ENCODE measurements at regions not wholly inside any gene's neighbourhood (a gene's known extent, or its start where the extent isn't known, plus 50 kb on each side); places are given as distances from the start of the nearest gene placed in this dataset.
A peak's percentile ranks its signal among the peaks of the same experiment; 100 is the strongest.

DNA sequence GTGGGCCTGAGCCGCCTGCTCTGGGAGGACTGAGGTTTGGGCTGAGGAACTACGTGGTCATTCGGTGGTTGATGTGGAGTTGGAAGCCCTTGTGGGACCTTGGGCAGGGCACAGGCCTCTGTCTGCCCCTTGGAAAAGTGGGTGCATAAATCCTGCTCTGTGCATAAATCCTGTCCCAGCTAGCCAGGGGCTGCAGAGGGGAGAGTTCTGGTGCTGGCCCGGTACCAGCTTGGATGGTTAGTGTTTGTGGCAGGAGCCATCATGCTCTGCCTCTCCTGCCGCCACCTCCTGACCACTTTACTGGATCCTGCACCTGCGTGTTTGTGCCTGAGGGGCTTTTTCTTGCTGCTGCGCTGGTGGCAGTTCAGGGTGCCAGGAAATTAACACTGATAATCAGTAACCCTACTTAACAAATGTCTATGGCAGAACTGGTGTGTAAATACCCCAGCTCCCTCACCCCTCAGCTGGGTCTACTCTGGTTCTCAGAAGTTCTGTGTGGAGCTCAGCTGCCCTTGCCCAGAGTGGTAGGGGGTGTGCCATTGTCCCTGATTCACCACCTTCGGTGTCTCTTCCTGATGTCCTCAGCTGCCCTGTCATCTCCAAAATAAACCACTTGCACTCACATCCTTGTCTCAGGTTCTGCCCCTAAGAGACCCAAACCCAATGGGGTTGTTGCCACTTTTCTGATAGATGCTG, 156.8 kb downstream of the GLI2 start:
- no peak for DNase-seq (ENCODE audit: low read depth in 1 of 2, low spot score in 1 of 2)
- TF ChIP-seq ZFP36 (IDR thresholded peaks at IDR 0.05; ENCODE audit: borderline replicate concordance, partially characterized antibody) (no peak), EHMT2 (IDR thresholded peaks at IDR 0.05; ENCODE audit: low read depth) (no peak)
- TF ChIP-seq, protein P1, sequence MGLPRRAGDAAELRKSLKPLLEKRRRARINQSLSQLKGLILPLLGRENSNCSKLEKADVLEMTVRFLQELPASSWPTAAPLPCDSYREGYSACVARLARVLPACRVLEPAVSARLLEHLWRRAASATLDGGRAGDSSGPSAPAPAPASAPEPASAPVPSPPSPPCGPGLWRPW (IDR thresholded peaks at IDR 0.05): no peak
- CTCF ChIA-PET: no interaction called here
- Histone ChIP-seq H3K4me1 (peaks cover 32% of the 10 kb centered on the region), H3K27ac (peak overlapping the region in 1 of 2 experiments; percentile 70; a peak in 3 of 6 replicates), H3K4me3 (no peak overlapping the region), H3K9me3 (no peaks in the 10 kb centered on the region), H3K4me2 (peak overlapping the region; percentile 37; the same call in 2 of the 3 replicates)
- POLR2A ChIA-PET: no interaction called here
- FAIRE-seq: no peak
- 91% methylated on average over 8 of the region's 8 CpGs for whole genome bisulfite sequencing (ENCODE audit: missing lambda C conversion rate)
- no peak for ATAC-seq

GRCh38 chr2:120892967-120893667, 157.4 kb downstream of the GLI2 start:
- TF ChIP-seq FOXS1 (CRISPR knock-in tag; IDR thresholded peaks at IDR 0.05) (no peak), GATA3 (IDR thresholded peaks at IDR 0.05; ENCODE audit: borderline replicate concordance) (no peak), SMC3 (IDR thresholded peaks at IDR 0.05) (no peak), ZNF302 (CRISPR knock-in tag; IDR thresholded peaks at IDR 0.05) (no peak), HOXB5 (CRISPR knock-in tag; IDR thresholded peaks at IDR 0.05) (no peak), CTCF (IDR thresholded peaks at IDR 0.05) (no peak), RAD21 (conservative IDR thresholded peaks at IDR 0.05 in 1 of 2, IDR thresholded peaks at IDR 0.05 in 1 of 2) (no peak), ZSCAN20 (CRISPR knock-in tag; IDR thresholded peaks at IDR 0.05) (no peak), ESRRA (IDR thresholded peaks at IDR 0.05; ENCODE audit: borderline replicate concordance, low read length) (no peak), CBX2 (IDR thresholded peaks at IDR 0.05; ENCODE audit: borderline replicate concordance, low read depth) (no peak), HDAC2 (IDR thresholded peaks at IDR 0.05) (no peak), ZFP36 (IDR thresholded peaks at IDR 0.05; ENCODE audit: borderline replicate concordance, partially characterized antibody) (no peak), MYC (IDR thresholded peaks at IDR 0.05; ENCODE audit: borderline replicate concordance, low read length) (no peak), EP300 (IDR thresholded peaks at IDR 0.05) (no peak), ATOH8 (CRISPR knock-in tag; IDR thresholded peaks at IDR 0.05; ENCODE audit: low read depth) (no peak)
- 71% methylated on average over 10 of the region's 11 CpGs for WGBS (ENCODE audit: missing lambda C conversion rate)
- Histone ChIP-seq H3K4me3 (no peak overlapping the region), H3K27ac (peak overlapping the region; percentile 10 to 70; a peak in 4 of 6 replicates), H3K4me2 (peak overlapping the region; percentile 37; the same call in 2 of the 3 replicates), H3K4me1 (peaks cover 35% of the 10 kb centered on the region), H3K9me3 (no peaks in the 10 kb centered on the region)
- ChIA-PET POLR2A (no interaction called here), CTCF (interaction anchor here (1.9 kb wide), 1 partner anchor 178 kb away, joined by 8 read pairs; no protein-coding TSS in a partner anchor)
- FAIRE-seq: no peak
- no peak for ATAC-seq
- DNase-seq (ENCODE audit: low read depth in 1 of 2, low spot score in 1 of 2): no peak
